ENCODE measurements at regions not wholly inside any gene's neighbourhood (a gene's known extent, or its start where the extent isn't known, plus 50 kb on each side); places are given as distances from the start of the nearest gene placed in this dataset.

DNA sequence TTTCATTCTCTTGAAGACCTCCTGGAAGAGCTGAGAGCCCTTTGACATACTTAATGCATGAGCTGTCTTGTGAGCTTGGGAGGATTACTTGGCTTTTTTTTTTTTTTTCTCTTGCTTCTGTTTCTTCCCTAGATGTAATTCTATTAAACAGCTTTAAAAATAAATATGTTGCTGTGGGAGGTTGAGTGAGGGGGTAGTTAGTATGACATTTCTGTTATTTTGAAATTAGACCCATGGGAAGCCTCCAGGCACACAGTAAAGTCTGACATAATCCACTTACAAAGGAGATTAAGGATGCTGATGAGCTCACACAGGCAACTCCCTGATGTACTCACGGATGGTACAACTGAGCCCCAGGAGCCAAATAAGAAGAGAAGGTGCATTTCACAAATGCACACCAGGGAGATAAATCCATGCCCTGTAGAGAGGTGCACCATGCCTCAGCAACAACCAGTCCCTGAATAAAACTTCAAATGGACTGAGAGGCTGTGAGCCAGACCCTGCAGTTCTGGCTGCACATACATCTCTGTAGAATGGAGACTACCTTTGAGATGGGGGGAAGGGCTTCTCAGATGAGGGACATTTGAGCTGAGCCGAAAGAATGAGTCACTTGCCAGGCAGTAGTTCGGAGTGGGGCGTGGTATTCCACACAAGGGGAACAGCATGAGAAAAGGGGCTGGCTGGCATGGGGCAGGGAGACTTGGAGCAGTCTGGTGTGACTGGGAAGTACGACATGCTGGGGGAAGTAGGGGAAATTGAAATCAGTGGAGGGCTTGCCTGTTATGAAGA lies 68.7 kb downstream of the ACTL7B start:
- no peak for DNase-seq (ENCODE audit: low read depth)
- TF ChIP-seq, protein P1, sequence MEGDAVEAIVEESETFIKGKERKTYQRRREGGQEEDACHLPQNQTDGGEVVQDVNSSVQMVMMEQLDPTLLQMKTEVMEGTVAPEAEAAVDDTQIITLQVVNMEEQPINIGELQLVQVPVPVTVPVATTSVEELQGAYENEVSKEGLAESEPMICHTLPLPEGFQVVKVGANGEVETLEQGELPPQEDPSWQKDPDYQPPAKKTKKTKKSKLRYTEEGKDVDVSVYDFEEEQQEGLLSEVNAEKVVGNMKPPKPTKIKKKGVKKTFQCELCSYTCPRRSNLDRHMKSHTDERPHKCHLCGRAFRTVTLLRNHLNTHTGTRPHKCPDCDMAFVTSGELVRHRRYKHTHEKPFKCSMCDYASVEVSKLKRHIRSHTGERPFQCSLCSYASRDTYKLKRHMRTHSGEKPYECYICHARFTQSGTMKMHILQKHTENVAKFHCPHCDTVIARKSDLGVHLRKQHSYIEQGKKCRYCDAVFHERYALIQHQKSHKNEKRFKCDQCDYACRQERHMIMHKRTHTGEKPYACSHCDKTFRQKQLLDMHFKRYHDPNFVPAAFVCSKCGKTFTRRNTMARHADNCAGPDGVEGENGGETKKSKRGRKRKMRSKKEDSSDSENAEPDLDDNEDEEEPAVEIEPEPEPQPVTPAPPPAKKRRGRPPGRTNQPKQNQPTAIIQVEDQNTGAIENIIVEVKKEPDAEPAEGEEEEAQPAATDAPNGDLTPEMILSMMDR (IDR thresholded peaks at IDR 0.05; ENCODE audit: insufficient read depth, low read depth, low read length, missing control alignments) = no peak

DNA sequence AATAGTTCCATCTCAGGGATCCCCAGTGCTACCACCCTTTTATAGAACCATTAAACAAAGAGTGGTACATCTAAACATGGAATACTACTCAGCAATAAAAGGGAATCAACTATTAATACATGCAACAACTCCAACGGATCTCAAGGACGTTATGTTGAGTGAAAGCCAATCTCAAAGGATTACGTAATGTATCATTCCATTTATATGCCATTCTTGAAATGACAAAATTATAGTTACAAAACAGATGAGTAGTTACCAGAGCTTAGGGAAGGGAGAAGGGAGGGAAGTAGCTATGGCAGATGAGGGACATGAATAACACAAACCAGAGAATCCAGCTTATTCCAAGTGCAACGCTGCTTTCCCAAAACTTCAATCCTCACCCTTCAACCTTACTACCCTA lies 69.5 kb downstream of the ACTL7B start:
- DNase-seq (ENCODE audit: low read depth) = no peak
- no peak overlapping the region for H3K4me3 ChIP-seq (ENCODE audit: low read depth, low read length)
- TF ChIP-seq, protein P1 (IDR thresholded peaks at IDR 0.05; ENCODE audit: insufficient read depth, low read depth, low read length, missing control alignments) = no peak

More for the DNA sequence above, 68.7 kb downstream of the ACTL7B start:
- no peak overlapping the region for H3K4me3 ChIP-seq (ENCODE audit: low read depth, low read length)

DNA sequence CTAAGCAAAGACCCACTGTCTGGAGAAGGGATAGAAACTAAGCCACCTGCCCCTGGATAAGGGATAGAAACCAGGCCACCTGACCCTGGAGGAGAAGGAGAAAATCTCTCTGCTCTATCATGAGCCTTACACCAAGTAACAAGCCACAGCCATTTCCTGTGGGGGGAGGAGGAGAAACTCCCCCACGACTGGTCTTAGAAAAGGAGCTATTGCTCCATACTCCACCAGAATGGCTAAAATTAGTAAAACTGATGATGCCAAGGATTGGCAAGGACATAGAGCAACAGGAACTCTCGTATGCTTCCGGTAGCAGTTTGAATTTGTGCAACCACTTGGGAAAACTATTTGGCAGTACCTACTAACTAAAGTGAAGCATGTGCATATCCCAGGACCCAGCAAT lies 70.8 kb downstream of the ACTL7B start:
- no peak overlapping the region for H3K4me3 ChIP-seq (ENCODE audit: low read depth, low read length)
- TF ChIP-seq, protein P1 (IDR thresholded peaks at IDR 0.05; ENCODE audit: insufficient read depth, low read depth, low read length, missing control alignments) = no peak
- no peak for DNase-seq (ENCODE audit: low read depth)

DNA sequence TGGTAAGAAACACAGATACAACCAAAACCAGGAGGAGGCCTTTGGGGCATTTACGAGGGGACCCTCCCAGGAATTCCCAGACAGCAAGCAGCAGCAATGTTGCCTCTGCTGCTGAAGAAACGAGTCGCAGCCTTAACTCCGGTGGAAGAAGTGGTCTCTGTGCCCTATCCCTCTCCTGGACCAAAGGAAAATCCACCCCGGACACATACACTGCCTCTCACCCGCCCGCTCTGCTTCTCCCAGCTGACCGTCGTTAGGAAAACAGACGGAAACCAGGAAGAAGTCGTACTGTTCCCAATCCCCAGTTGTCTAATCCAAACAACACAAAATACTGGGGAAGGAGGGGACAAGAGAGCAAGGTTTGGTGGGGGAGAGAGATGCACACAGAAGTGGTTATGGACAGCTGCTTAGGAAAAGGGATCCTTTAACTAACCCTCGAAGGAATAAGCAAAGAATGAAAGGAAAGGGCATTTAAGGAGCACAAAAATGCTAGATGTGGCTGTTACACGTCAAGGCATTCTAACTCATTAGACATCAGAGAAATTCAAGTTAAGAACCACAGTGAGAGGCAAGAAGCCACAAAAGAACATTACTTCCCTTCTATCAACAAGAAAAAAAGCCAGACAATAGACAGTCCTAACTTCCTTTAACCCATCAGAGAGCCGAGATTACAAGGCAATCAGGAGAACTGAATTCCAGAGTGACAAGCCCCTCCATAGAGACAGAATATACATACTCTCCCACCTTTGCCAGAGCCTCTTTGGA lies 71.9 kb downstream of the ACTL7B start:
- H3K4me3 ChIP-seq (ENCODE audit: low read depth, low read length) = no peak overlapping the region
- DNase-seq (ENCODE audit: low read depth) = no peak
- TF ChIP-seq, protein P1 (IDR thresholded peaks at IDR 0.05; ENCODE audit: insufficient read depth, low read depth, low read length, missing control alignments) = no peak

DNA sequence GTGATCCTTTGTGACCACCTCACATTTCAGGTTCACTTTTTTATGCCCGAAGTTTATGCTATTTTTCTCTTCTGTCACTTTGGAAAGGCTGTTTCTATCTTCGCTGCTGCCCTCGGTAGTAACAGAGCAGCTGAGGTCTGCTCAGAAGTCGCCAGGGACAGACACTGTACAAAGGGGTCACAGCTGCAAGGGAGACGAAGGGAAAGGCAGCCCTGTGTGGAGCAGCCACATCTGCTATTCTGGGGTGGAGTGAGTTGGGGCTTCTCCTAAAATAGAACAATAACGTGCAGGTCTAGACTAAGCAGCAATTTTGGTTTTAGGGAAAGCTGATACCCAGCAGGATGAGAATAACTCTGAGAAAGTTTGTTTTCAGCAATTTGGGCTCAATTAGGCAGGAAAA lies 72.5 kb downstream of the ACTL7B start:
- no peak for DNase-seq (ENCODE audit: low read depth)
- H3K4me3 ChIP-seq (ENCODE audit: low read depth, low read length) = no peak overlapping the region
- TF ChIP-seq, protein P1 (IDR thresholded peaks at IDR 0.05; ENCODE audit: insufficient read depth, low read depth, low read length, missing control alignments) = no peak

DNA sequence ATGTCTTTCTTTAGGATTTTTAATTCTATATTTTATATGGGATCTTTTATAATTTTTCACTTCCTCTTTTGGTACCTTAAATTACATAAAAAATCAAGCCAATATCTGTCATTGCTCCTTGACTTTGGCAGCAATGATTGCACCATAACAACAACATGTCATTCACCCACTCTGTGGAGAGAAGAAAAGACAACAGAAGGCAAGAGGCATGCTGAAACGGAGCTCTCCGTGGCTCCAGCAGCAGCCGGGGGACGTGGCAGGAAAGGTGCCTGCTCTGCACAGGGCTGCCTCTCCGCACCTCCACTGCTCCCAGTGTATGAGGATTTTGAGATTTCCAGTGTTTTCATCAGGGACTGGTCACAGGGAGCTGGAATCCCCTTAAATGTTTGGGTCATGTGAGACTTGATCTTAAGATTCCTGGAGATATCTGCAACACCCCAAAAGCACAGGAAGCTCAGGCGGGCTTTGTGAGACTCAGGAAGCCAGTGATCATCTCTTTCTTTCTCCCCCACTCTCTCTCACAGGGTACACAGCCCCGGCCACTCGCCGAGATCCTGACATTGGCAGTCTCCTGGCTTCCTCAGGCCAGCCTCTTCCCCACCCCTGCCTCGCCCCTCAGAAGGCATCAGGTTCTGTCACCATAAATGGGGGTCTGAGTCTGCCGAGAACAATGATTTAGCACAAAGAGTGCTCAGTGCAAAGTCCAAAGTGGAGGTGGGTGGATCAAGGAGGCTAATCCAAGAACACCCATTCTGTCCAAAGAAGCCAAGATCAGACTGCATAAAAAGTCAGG lies 74.6 kb downstream of the ACTL7B start:
- no peak overlapping the region for H3K4me3 ChIP-seq (ENCODE audit: low read depth, low read length)
- no peak for DNase-seq (ENCODE audit: low read depth)
- TF ChIP-seq, protein P1 (IDR thresholded peaks at IDR 0.05; ENCODE audit: insufficient read depth, low read depth, low read length, missing control alignments) = no peak
